ENCODE measurements at regions not wholly inside any gene's neighbourhood (a gene's known extent, or its start where the extent isn't known, plus 50 kb on each side); places are given as distances from the start of the nearest gene placed in this dataset.

DNA sequence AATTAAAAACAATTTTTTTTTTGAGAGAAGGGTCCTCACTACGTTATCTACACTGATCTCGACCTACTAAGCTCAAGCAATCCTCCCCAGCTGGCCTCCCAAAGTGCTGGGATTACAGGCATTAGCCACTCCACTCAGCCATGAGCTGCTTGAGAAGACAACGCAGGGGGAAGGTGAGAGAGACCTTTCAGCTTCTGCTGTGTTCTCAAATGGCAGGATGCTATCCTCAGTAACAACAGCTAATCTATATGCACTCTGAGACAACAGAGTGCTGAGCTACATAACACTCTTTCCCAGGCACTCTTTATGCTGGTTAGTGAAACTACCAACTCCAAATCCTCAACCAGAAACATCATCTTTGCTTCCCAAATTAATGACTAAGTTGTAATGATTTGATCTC lies 526.1 kb downstream of the CCER1 start:
- Mint-ChIP-seq H3K27me3 (no peaks in the 10 kb centered on the region), H3K4me3 (no peak overlapping the region), H3K4me1 (no peaks in the 10 kb centered on the region), H3K9me3 (peaks cover 0 to 2% (median 1%) of the 10 kb centered on the region in 3 donors), H3K27ac (no peak overlapping the region), H3K36me3 (no peaks in the 10 kb centered on the region)

GRCh38 chr12:90428465-90428864 lies 526.5 kb downstream of the CCER1 start:
- H3K9me3 Mint-ChIP-seq = peaks cover 0 to 2% (median 0%) of the 10 kb centered on the region in 3 donors
- H3K4me3 Mint-ChIP-seq = no peak overlapping the region
- H3K4me1 Mint-ChIP-seq = no peaks in the 10 kb centered on the region
- no peaks in the 10 kb centered on the region for H3K27me3 Mint-ChIP-seq
- H3K27ac Mint-ChIP-seq = no peak overlapping the region
- no peaks in the 10 kb centered on the region for H3K36me3 Mint-ChIP-seq

GRCh38 chr12:90423965-90424364 lies 531.0 kb downstream of the CCER1 start:
- Mint-ChIP-seq H3K36me3 (no peaks in the 10 kb centered on the region), H3K27ac (no peak overlapping the region), H3K27me3 (peaks cover 2% of the 10 kb centered on the region), H3K4me3 (no peak overlapping the region), H3K4me1 (no peaks in the 10 kb centered on the region), H3K9me3 (no peaks in the 10 kb centered on the region)

GRCh38 chr12:90410962-90411361 lies 544.0 kb downstream of the CCER1 start:
- no peaks in the 10 kb centered on the region for H3K4me1 Mint-ChIP-seq
- H3K36me3 Mint-ChIP-seq = no peaks in the 10 kb centered on the region
- H3K4me3 Mint-ChIP-seq = no peak overlapping the region
- H3K27ac Mint-ChIP-seq = no peak overlapping the region
- H3K27me3 Mint-ChIP-seq = no peaks in the 10 kb centered on the region
- no peaks in the 10 kb centered on the region for H3K9me3 Mint-ChIP-seq

GRCh38 chr12:90407841-90408240 lies 547.1 kb downstream of the CCER1 start:
- Mint-ChIP-seq H3K36me3 (no peaks in the 10 kb centered on the region), H3K9me3 (no peaks in the 10 kb centered on the region), H3K27ac (no peak overlapping the region), H3K27me3 (no peaks in the 10 kb centered on the region), H3K4me3 (no peak overlapping the region), H3K4me1 (peaks cover 0 to 5% (median 0%) of the 10 kb centered on the region in 3 donors)

- H3K36me3 Mint-ChIP-seq = no peaks in the 10 kb centered on the region
- peaks cover 0 to 5% (median 0%) of the 10 kb centered on the region in 3 donors for H3K9me3 Mint-ChIP-seq
- no peaks in the 10 kb centered on the region for H3K27me3 Mint-ChIP-seq
- H3K4me1 Mint-ChIP-seq = peaks cover 0 to 5% (median 0%) of the 10 kb centered on the region in 3 donors
- no peak overlapping the region for H3K27ac Mint-ChIP-seq
- H3K4me3 Mint-ChIP-seq = peak overlapping the region in 1 of 4 donors; percentile 65
Measured at GRCh38 chr12:90404071-90404470, 550.9 kb downstream of the CCER1 start.

DNA sequence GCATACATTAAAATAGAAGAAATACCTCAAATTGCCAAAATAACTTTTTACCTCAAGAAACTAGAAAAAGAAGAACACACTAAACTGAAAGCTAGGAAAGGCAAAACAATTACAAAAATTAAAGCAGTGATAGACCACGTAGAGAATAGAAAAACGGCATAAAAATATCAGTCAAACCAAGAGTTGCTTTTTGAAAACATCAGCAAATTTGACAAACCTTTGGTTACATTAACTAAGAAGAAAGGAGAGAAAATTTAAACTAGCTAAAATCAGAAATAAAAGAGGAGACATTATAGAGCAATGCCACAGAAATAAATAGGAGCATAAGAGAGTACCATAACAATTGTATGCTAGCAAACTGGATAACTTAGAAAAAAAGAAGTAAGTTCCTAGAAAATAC lies 553.8 kb downstream of the CCER1 start:
- H3K4me1 Mint-ChIP-seq = peaks cover 0 to 5% (median 0%) of the 10 kb centered on the region in 3 donors
- H3K27ac Mint-ChIP-seq = no peak overlapping the region
- no peaks in the 10 kb centered on the region for H3K27me3 Mint-ChIP-seq
- H3K4me3 Mint-ChIP-seq = no peak overlapping the region
- H3K36me3 Mint-ChIP-seq = no peaks in the 10 kb centered on the region
- peaks cover 3 to 12% (median 8%) of the 10 kb centered on the region in 3 donors for H3K9me3 Mint-ChIP-seq

GRCh38 chr12:90399357-90399756 lies 555.6 kb downstream of the CCER1 start:
- no peaks in the 10 kb centered on the region for H3K36me3 Mint-ChIP-seq
- H3K9me3 Mint-ChIP-seq = peaks cover 3 to 16% (median 9%) of the 10 kb centered on the region in 3 donors
- no peaks in the 10 kb centered on the region for H3K27me3 Mint-ChIP-seq
- H3K4me3 Mint-ChIP-seq = peak overlapping the region in 1 of 4 donors; percentile 46
- no peak overlapping the region for H3K27ac Mint-ChIP-seq
- peaks cover 0 to 5% (median 0%) of the 10 kb centered on the region in 3 donors for H3K4me1 Mint-ChIP-seq

DNA sequence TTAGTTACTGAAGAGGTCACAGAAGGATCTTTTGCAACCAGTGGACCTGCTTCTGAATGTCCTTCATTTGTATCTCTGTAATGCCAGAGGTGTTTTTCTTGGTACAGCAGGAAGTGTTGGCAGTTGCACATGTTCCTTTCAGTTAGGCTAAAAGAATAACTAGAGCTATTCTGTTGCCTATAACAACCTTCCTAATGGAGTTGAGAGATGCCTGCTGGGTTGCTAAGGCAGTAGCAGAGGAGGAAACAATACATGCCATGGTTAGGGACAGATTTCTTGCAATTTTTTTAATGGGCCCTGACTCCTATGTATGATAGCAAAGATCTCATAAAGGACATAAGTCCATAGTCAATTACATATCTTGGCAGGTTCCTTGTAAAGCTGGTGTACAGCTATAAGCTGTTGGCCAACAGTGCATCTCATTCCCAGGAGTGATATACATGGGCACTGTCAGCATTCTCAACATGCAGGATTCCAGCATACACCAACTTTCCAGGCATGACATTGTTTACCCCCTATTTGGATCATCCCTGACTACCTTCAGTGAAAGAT lies 556.6 kb downstream of the CCER1 start:
- no peak overlapping the region for H3K27ac Mint-ChIP-seq
- H3K36me3 Mint-ChIP-seq = no peaks in the 10 kb centered on the region
- H3K4me1 Mint-ChIP-seq = no peaks in the 10 kb centered on the region
- peaks cover 3 to 16% (median 9%) of the 10 kb centered on the region in 3 donors for H3K9me3 Mint-ChIP-seq
- no peak overlapping the region for H3K4me3 Mint-ChIP-seq
- no peaks in the 10 kb centered on the region for H3K27me3 Mint-ChIP-seq

DNA sequence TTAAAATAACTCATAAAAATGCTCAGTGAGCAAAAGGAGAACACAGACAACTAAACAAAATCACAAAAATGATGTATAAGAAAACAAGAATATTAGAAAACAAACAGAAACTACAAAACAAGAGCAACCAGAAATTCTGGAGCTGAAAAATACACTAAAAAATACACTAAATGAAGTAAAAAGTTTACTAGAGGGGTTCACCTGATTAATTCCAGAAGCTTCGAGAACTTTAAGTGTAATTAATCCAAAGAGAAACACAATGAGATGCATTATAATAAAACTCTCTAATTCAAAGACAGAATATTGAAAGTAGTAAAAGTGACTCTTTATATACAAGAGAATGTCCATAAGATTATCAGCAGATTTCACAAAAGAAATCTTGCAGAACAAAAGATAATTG lies 558.4 kb downstream of the CCER1 start:
- Mint-ChIP-seq H3K4me1 (peaks cover 0 to 1% (median 0%) of the 10 kb centered on the region in 3 donors), H3K36me3 (no peaks in the 10 kb centered on the region), H3K27ac (no peak overlapping the region), H3K27me3 (no peaks in the 10 kb centered on the region), H3K4me3 (no peak overlapping the region), H3K9me3 (peaks cover 4 to 21% (median 11%) of the 10 kb centered on the region in 3 donors)

GRCh38 chr12:90393652-90394051 lies 561.3 kb downstream of the CCER1 start:
- Mint-ChIP-seq H3K4me1 (peaks cover 0 to 1% (median 1%) of the 10 kb centered on the region in 3 donors), H3K36me3 (no peaks in the 10 kb centered on the region), H3K9me3 (peaks cover 4 to 18% (median 11%) of the 10 kb centered on the region in 3 donors), H3K27ac (no peak overlapping the region), H3K27me3 (no peaks in the 10 kb centered on the region), H3K4me3 (no peak overlapping the region)

- Mint-ChIP-seq H3K9me3 (peaks cover 4 to 18% (median 11%) of the 10 kb centered on the region in 3 donors), H3K27ac (no peak overlapping the region), H3K4me1 (peaks cover 0 to 1% (median 1%) of the 10 kb centered on the region in 3 donors), H3K4me3 (no peak overlapping the region), H3K36me3 (no peaks in the 10 kb centered on the region), H3K27me3 (no peaks in the 10 kb centered on the region)
Measured at GRCh38 chr12:90393089-90393488, 561.9 kb downstream of the CCER1 start.

DNA sequence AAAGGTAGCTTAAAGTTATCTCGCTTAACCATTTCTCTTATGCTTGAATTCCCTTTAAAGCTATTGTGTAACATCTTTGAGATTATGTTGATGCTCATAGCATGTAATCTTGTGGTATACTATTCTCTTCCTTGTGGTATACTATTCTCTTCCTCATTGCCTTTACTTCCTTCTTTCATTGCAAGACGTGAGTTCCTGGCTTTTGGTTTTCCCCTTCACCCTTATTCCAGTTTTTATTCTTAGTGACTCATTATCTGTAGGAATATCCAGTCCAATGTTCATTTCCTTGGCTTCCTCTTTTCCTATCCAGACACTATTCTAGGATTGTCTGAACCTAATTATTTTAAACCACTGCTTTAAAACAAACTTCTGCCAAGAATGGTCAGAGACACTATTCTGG lies 564.0 kb downstream of the CCER1 start:
- Mint-ChIP-seq H3K9me3 (peaks cover 2 to 9% (median 6%) of the 10 kb centered on the region in 3 donors), H3K4me3 (no peak overlapping the region), H3K27ac (no peak overlapping the region), H3K36me3 (no peaks in the 10 kb centered on the region), H3K27me3 (no peaks in the 10 kb centered on the region), H3K4me1 (peaks cover 0 to 1% (median 1%) of the 10 kb centered on the region in 3 donors)

GRCh38 chr12:90368081-90368480 lies 586.9 kb downstream of the CCER1 start:
- Mint-ChIP-seq H3K27me3 (no peaks in the 10 kb centered on the region), H3K4me1 (no peaks in the 10 kb centered on the region), H3K9me3 (no peaks in the 10 kb centered on the region), H3K36me3 (peaks cover 2% of the 10 kb centered on the region), H3K27ac (no peak overlapping the region), H3K4me3 (no peak overlapping the region)

DNA sequence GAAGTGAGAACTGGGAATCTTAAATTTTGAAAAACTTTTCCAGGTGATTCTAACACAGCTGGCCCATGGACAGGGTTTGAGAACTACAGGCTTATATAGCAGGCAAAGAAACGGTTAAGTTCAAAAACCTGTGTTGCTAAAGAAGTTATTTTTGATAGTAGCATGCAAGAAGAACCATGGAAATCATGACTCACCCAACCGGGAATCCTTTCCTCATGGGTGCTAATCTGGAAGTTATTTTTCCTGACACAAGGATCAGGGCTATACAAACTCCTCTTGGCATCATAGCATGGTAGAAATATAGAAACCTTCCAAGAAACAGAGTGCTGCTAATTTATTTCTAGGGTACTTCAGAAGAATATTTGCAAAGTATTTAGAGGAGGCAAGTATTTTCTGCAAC lies 588.7 kb downstream of the CCER1 start:
- no peak overlapping the region for H3K27ac Mint-ChIP-seq
- no peak overlapping the region for H3K4me3 Mint-ChIP-seq
- no peaks in the 10 kb centered on the region for H3K9me3 Mint-ChIP-seq
- H3K27me3 Mint-ChIP-seq = no peaks in the 10 kb centered on the region
- peaks cover 2% of the 10 kb centered on the region for H3K36me3 Mint-ChIP-seq
- no peaks in the 10 kb centered on the region for H3K4me1 Mint-ChIP-seq

- no peaks in the 10 kb centered on the region for H3K27me3 Mint-ChIP-seq
- H3K4me1 Mint-ChIP-seq = no peaks in the 10 kb centered on the region
- H3K27ac Mint-ChIP-seq = no peak overlapping the region
- H3K36me3 Mint-ChIP-seq = peaks cover 2% of the 10 kb centered on the region
- H3K9me3 Mint-ChIP-seq = no peaks in the 10 kb centered on the region
- H3K4me3 Mint-ChIP-seq = no peak overlapping the region
Measured at GRCh38 chr12:90360300-90360699, 594.7 kb downstream of the CCER1 start.

Measured in IgD-negative memory B cell (primary cell).